Erythroblast (primary cell): ENCODE measurements at regions not wholly inside any gene's neighbourhood (a gene's known extent, or its start where the extent isn't known, plus 50 kb on each side); places are given as distances from the start of the nearest gene placed in this dataset.

ENCODE experiments used
- GATA1 ChIP-seq: IDR thresholded peaks from 2 replicates; pipeline ENCODE4 v1.6.1; 2011; ENCODE audit warnings: low read depth, mild to moderate bottlenecking, control low read depth, low read length, moderate library complexity
- POLR2A ChIP-seq: IDR thresholded peaks from 2 replicates; pipeline ENCODE4 v1.6.1; 2011; ENCODE audit warnings: mild to moderate bottlenecking, low read length

DNA sequence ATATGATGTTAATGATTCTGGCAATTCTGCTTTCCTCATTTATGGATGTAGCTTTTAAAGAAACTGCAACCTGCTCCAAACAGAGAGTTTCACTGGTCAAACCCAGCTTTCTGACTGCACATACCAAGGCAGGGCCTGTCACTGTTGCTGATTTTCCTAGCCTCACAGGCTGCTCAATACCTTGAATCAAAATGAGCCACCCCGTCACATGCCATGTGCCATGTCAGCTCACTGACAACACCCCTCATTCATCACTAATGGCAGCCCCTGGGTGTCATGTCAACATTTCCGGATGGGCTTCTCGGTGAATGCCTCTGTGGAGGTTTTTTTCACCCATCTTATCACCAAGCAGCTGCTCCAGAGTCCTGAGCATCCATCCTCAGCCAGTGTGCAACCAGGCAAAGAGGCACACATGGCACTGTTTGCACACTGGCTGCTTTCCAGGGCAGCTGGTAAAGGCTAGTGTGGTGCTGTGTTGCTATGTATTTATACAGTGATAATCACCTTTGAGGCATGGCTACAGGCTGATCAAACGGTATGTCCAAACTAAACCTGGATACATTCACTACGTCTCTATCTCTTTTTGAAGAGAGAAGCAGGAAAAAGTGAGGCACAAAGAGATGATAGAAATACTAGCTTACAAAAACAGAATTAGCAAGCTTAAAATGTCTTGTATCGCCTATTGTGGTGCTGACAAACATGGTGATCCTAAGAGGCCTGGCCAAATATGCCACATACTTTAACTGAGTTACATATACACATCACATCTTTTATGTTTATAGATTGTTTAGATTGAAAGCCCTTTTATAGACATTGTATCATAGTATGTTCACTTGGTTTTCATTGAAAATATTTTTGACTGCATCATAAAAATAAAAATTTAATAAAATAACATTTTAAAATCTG lies 94.6 kb upstream of the INPP4B start:
- TF ChIP-seq POLR2A: no peak
- TF ChIP-seq GATA1: no peak
